Stimulated activated CD4-positive, alpha-beta T cell treated with anti-CD3 and anti-CD28 coated beads, Interleukin-15, amount 100 ng/mL, for 24 hours (primary cell): ENCODE measurements at regions not wholly inside any gene's neighbourhood (a gene's known extent, or its start where the extent isn't known, plus 50 kb on each side); places are given as distances from the start of the nearest gene placed in this dataset.
"Not testable (repeated sequence)": the region's sequence is repeated elsewhere in the genome, so short reads cannot be mapped to it uniquely, and the experiment has no call there.

Source experiments
- DNase-seq: peaks from one replicate; pipeline ENCODE4 v3.0.0-alpha.2; 2020

DNA sequence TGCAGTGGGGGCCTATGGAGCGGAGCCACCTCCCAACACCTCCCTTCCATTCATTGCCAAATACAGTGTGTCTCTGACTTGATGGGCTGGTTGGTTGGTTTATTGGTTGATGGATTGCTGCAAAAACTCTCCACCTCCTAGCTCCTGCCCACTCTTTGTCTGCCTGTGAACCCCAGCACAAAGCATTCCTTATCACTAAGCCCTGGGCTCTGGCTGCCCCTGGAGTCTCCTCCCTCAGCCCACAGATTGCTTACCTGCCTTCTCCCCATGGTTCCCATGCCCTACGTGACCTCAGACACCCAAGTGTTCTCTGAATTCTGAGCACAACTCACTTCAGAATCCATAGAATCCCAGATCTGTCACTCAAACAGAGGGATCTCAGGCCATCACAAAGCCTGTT is 139.1 kb upstream of the TPM1 start:
- no peak for DNase-seq

DNA sequence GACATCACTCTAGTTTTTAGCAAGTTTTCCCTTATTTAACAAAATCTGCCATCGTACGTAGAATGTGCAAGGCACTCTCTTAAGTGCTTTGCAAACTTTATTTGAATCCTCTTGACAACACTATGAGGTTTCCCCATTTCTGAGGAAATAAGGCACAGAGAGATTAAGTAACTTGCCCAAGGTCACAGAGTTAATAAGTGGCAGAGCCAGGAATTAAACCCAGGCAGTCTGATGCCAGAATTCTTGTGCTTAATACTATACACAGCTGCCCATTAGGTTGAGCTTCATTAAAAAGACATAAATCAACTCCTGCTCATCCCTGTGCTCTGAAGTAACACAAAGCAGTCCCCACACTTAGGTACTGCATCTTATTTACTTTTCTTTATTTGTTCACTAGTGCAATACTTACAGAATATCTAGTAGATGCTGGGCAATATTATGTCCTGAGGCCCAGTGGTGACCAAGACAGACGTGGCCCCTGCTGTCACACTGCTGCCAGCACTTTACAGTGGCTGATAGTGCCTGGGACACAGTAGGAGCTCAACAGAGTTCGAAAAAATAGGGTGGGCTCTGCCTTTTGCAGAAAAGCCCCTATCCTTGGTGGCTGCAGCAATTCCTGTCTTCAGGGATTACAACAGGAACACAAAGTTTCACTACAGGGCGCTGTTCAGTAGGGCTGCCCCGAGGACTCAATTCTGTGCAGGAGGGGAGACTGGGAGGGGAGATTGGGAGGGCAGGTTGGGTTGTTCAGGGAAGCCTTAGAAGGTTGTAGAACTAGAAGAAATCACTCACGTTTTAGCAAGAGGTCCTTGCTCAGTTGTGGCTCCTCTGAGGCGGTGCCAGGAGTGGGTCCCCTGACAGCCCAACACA is 138.3 kb upstream of the TPM1 start:
- DNase-seq: no peak

DNA sequence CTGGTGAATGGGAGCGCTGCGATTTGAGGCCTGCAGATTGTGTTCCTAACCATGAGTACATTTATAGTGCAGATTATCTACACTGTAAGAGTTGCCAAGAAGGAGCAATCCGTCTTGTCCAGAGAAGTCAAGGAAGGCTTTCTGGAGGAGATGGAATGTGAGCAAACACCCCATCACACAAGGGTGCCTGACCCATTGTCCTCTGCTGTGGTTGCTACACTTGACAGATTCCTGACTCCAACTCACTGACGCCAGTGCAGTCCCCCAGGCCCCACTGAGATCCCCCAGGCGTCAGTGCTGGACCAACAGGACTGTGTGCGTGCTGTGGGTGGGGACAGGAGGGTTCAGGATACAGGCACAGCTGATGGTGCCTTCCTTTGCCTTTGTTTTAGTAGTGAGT is 135.9 kb upstream of the TPM1 start:
- no peak for DNase-seq

DNA sequence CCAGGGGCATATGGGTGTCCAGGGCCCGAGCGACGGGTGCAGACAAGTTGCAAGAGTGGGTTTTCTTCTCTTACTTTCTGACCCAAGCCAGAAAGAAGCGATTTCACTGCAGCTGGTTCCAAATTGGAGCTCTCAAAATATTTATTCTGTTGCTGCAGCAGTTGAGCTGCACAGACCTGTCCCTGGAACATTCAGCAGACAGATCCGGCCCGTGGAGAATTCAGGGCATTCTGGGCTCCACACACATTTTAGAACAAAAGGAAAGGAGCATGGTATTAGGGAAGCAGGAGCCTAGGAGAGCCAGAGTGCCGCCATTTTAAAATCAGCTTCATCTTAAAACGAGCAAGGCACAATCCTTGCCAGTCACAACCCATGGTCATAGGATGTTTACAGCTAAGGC is 135.3 kb upstream of the TPM1 start:
- DNase-seq: no peak

DNA sequence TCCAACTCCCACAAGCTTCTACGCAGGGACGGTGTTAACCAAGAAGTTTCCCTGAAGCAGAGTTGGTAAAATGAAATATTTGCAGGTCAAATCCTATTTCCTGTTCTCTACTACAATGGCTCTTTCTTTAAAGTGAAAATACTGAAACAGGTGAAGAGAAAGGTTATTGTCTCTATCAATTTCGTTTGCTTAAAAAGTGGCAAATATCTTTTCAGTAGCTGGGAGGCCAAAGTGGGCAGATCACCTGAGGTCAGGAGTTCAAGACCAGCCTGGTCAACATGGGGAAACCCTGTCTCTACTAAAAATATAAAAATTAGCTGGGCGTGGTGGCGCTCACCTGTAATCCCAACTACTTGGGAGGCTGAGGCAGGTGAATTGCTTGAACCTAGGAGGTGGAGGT is 134.2 kb upstream of the TPM1 start:
- DNase-seq: not testable (repeated sequence)

DNA sequence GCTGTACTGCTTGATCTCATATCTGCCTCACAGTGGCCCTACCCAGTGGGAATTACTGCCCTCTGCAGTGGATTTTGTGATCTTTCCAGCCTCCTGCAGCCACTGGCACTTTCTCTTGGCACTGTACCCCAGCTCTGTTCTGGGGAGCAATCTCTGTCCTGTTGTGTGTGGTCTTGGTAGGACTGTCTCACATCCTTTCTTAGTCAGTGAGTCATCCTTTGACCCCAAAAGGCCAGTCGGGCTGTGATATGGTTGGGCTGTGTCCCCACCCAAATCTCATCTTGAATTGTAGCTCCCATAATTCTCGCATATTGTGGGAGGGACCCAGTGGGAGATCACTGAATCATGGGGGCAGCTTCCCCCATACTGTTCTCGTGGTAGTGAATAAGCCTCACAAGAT is 133.3 kb upstream of the TPM1 start:
- DNase-seq: no peak

DNA sequence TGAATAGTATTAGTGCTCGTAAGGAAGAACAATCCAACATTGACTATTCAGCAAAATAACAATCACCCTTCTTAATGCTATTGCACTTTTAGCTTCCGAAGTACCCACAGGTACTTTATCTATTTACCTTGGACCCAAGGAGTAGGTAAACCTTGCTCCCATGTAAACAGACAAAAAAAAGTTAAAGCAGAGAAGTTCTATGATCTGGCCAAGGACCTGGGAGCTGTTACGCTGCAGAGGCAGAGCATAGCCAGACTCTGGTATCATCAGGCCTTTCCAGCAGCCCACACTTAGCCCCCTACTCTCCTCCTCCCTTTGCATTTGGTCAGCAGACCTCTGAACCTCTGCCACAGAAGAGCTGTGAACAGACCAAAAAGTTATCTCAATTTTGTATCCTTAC is 130.3 kb upstream of the TPM1 start:
- no peak for DNase-seq

DNA sequence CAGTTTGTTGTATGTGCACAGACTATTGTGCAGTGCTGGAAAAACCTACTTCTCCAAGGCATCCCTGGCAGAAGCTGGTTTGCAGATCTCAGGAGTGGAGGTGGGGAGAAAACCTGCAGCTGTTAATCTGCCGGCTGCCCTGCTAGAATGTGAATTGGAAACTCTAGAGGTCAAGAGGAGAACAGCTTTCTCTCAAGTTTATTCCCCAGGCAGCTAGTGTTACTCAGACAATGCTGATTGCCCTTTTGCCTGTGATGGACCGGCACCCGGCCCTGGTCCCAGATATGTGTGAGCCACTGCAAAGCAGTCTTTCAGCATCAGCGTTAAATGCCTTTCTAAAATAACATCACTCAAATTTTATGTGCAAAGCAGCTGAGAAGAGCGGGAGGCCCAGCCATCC is 129.7 kb upstream of the TPM1 start:
- no peak for DNase-seq

DNA sequence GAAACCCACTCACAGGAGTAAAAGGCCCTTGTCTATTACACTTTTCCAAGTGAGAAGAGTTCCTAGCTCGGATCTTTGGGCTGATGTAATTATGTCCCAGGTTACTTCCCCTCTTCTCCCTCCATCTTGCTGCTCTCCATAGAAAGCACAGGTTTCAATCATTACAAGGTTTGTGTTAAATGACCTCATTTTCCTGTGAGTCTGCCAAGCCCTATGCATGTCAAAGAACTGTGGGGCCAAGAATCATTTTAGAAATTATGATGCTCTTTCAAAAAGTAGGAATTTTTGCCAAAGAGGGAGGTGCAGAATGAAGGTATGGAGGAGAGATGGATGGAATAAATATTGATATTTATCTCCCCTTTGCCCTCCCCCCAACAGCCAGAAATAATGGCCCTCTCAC is 129.3 kb upstream of the TPM1 start:
- DNase-seq: no peak

DNA sequence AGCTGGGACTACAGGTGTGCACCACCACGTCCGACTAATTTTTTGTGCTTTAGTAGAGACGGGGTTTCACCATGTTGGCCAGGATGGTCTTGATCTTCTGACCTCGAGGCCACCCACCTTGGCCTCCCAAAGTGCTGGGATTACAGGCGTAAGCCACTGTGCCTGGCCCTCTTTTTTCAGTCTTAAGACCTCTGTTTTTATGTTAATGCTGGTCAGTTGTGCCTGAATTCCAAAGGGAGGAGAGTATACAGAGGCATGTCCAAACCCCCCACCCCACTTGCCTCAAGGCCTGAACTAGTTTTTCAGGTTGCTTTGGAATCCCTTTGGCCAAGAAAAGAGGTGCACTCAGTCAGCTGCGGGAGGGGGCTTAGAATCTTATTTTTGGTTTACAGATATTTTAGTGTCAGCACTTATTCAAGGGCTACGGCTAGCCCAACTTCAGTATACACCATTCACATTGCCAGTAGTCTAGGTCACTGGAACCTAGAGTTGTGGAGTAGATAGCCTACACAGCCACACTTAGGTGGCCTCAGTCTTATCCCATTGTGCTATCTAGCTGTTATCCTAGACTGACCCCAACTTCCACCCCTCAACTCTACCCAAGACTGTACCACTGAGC is 128.0 kb upstream of the TPM1 start:
- no peak for DNase-seq

DNA sequence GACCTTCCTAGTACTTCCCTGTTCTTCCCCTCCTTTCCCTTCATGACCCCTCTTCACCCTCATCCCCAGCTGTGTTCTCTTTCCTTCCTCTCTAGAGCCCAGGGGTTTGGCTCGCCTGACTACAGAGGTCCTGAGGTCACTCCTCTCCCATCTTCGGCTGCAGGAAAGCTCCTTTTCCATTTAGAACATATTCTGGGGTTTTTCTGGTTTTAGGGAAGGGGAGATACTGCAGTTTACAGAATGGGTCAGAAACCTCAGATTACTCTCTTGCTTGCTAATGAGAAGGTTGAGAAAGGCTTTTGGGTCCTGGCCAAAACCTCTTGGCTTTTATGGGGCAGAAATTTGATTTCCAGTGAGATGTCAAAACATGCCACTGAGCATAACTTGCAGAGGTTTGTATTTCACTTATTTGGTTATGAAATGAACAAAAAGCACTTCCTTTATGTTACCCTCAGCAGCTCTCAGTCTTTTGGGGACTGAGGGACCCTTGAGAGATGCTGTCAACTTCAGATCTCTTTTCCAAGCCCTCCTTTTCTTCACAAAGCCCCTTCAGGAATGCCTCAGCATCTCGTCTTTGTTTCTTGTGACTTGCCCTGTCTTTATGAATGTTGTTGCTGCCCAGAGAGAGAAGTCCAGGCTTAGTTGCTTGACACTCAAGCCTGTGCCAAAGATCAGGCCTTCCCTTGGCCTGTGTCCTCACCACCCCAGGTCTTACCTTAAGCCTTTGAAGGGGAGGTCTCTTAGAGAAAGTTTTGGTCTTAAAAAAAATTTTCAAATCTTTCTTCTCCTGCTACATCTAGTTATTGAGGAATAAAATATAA is 121.7 kb upstream of the TPM1 start:
- DNase-seq: no peak

DNA sequence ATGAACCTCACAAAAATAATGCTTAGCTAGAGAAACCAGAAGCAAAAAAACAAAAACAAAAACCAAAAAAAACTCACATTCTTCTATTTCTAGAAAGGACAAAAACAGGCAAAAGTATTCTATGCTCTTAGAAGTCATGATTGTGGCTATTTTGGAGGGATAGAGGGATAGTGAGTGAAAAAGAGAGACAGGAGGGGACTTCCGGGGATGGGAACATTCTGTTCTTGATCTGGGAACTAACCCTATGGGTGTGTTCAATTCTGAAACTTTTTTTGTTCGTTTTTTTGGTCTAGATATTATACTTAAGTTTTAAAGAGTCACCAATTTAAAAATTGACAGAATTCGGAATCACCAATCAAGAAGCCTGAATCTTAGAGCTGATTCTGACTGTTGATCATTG is 120.0 kb upstream of the TPM1 start:
- DNase-seq: no peak

DNA sequence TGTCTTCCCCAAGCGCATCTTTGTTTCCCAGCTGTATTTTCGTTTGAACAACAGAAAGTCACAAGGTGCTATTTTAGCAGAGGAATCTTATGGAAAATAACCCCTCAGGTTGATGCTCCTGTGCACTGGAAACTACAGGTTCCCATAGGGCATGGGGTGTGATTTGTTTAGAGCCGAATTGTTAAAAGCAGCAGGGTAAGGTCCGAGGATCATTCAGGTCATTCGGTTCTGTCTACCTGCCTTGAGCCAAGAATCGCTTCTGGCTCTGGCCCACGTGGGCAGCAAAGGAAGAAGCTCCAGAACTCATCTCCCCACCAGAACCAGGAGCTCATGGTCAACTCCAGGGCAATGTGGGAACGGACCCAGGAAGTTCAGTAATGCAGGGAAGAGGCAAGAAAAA is 116.7 kb upstream of the TPM1 start:
- no peak for DNase-seq

DNA sequence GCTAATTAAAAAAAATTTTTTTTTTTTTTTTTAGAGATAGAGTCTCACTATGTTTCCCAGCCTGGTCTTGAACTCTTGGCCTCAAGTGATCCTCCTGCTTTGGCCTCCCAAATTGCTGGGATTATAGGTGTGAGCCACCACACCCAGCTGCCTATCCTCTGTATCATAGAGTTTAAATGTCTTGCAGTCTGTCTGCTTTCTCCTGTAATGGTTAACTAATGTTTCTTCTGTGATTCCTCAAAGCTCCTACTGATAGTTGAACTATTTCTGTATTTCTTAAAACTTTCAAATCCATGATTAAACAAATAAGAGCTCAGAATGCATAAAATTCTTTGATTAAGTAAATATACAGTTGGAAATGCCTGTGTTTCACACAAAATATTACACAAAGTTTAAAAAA is 115.4 kb upstream of the TPM1 start:
- DNase-seq: no peak

DNA sequence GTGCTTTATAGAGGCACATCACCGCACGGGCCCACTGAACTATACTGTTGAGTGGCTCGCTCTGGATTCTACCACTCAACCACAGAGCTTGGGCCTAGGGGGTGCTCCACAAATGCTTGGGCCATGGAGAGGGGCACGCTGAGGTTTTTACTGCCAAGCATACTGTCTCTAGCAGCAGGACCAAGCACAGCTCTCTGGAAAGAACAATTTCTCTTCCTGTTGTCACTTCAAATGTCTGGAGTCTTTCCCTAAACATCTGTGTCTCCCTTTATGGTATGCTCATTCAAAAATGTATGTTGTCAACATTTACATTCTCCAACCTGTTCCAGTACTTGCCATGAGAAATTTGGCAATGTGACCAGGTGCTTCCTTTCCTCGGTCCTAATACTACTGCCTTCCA is 114.7 kb upstream of the TPM1 start:
- no peak for DNase-seq

DNA sequence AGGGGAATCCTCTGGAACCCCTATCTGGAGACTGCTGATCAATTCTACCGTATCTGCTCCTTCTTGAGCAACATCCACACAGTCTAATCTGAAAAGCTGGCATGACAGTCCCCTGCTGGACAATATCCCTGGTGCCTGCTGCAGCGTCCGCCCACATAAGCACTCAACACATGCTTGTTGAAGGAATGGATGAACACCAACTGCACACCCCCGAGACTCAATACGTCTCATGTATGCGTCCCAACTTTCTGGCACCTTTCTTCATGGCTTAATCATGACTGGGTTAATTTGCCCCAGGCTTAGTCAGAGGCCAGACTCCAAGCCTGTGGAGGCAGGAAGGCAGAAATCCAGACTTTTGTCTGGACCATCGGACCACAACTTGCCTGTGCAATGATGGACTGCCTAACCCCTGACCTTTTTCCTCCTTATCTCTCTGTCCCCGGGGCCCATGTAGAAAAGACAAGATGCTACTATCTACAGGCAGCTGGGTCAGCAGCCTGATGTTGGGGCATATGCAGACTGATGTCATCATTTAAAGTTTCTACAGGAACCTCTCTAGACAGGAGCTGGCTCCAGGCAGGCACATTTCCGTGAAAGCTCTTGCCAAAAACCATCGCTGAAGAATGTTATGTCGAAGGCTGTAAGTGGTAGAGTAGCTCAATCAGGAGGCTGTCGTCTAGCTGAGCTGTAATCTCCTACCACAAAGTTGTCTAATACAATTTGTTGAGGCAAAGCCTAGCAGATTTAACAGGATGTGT is 114.1 kb upstream of the TPM1 start:
- DNase-seq: no peak

DNA sequence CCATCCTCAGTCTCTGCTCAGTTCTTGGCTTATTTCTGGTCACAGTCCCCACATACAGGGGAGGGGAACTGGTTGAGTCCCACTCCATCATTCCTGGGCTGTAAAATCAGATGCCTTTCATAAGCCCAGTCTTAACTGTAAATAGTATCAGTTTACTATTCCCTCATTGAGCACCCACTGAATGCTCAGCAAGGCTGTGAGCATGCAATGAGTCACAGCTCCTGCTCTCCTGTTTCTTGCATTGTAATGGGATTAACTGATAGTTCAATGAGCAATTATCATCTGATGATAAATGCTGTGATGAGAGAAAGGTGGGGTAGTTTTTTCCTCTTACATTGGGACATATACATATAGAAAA is 113.6 kb upstream of the TPM1 start:
- no peak for DNase-seq

DNA sequence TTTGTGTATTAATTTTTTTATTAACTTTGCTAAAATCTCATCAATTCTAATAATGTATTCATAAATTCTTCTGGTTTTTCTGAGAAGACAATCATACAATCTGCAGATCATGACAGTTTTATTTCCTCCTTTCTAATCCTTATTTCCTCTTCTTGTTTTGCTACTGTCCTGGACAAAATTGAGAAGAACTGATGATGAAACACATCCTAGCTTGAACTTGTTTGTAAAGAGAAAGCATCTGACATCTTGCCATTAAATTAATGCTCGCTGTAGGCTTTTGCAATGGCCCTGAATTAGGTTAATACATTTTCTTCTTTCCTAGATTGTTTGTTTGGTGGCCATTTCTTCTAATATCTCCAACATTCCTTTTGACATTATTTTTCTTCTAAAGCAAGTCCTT is 110.9 kb upstream of the TPM1 start:
- no peak for DNase-seq

DNA sequence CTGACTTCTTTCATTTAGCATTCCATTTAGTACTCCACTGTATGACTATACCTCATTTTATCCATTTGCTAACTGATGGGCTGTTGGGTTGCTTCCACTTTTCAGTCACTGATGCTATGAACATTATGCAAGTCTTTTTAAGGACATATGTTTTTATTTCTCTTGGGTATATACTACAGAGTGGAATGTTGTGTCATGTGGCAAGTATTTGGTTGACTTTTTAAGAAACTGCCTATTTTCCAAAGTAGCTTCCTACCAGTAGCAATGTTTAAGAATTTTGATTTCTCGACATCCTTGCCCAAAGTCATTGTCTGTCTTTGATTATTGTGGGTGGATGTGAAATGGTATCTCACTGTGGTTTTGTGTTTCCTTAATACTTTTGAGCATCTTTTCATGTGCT is 110.1 kb upstream of the TPM1 start:
- no peak for DNase-seq

DNA sequence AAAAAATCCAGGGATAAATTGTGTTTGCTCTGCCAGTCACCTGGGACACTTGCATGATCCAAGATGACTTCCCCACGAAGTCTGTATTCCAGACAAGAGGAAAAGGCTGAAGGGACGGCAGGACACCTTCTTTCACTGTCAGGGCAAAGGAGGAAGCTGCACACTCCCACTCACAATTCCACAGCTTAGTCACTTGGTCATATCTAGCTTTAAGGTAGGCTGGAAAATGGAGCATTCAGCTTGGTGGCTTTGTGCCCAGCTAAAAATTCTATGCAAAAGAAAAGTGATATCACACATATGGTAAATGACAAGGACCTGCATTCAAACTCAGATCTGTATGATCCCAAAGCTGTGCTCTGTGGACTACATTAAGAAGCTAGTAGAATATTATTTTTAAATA is 109.2 kb upstream of the TPM1 start:
- no peak for DNase-seq

DNA sequence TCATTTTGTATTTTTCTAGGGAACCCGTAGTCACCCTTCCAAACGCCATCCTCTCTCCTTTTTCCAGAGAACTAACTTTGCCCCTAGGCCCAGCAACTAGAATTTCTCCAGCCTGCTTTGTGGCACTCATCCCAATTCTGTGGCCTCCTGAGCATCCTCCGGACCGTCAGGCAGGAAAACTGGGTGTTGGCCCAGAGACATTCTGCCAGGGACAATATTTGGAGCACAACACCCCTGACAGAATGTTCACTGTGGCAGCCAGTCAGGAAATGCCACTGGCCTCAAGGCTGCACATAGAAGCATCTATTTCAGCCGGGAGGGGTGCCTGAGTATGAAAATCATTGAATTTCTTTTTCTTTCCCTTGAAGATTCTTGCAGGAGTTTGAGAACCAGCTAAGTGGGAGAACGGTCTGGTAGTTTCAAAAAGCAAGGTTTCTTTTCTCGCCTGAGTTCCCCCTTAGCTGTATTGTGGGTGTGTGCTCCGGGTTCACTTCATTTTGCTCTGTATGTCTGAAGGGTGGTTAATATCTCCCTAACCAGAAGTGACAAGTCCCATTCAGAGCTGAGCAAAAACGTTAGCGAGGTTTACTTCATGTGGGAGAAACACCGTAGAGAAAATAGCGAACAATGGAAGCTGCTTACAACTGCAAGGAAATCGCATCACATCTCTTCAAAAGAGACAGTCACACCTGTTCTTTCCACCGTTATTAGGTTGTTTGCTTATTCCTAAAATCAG is 108.1 kb upstream of the TPM1 start:
- no peak for DNase-seq

DNA sequence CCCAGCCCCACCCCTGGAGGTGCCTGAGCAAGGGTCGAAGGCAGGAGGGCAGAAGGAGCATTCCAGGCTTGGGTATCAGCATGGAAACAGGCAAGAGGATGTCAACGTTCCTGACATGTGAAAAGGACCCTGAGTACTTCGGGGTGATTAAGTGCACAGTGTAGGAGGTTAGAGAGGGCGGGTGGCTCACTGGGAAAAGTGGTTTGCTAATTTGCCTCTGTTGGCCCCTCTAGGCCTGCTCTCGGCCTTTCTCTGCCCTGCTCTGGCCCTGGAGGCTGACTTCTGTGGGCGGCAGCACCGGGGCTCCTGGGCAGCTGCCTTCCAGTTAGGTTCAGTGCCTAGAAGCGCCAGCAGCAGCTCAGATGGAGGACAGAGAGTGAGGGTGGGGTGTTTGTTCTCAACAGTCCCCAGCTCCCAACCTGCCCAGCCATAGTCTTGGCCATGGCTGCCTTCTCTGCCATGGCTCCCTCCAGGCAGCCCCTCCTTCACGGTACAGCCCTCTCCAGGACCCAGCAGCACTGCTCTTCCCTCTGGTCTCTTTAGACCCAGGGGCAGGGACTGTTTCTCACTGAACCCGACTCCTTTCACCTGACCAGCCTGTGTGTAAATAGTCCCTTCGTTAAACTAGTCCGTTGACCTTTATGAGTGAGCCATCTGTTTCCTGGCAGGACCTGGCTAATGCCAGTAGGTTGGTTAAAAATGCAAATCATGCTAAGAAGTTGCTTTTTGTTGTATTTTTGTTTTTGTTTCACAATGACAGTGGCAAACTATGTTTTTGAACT is 107.1 kb upstream of the TPM1 start:
- DNase-seq: no peak
